Natural killer cell (primary cell): ENCODE measurements at regions not wholly inside any gene's neighbourhood (a gene's known extent, or its start where the extent isn't known, plus 50 kb on each side); places are given as distances from the start of the nearest gene placed in this dataset.

Source experiments
- ATAC-seq, 3 donors: fragments of 150-1000 bp in 2 of 3; fragments of 200-7000 bp in 1 of 3; cut with Tn5 transposase; 1 replicate in 1 of 3; 2 replicates in 2 of 3; pipeline ENCODE4 v1.10.0; 2021; ENCODE audit warnings: mild to moderate bottlenecking in 2 of 3, moderate library complexity in 2 of 3
- DNase-seq, 2 donors: peaks; one replicate each; pipeline versions ENCODE4 v3.0.0 to v3.0.0-alpha.2; 2013 to 2021; ENCODE audit warnings: mixed read lengths in 1 of 2
- H3K27ac ChIP-seq: one replicate; pipeline ENCODE4 v1.5.1; 2013; ENCODE audit warnings: mild to moderate bottlenecking, low read length
- H3K27me3 ChIP-seq: one replicate; pipeline ENCODE4 v1.6.1; 2013; ENCODE audit warnings: low read length; ENCODE audit not compliant: control insufficient read depth, insufficient read depth
- H3K36me3 ChIP-seq: one replicate; pipeline ENCODE4 v1.6.1; 2013; ENCODE audit warnings: low read length; ENCODE audit not compliant: control insufficient read depth, insufficient read depth
- H3K4me1 ChIP-seq: one replicate; pipeline ENCODE4 v1.6.1; 2013; ENCODE audit warnings: low read length; ENCODE audit not compliant: control insufficient read depth, insufficient read depth
- H3K4me3 ChIP-seq: one replicate; pipeline ENCODE4 v1.5.1; 2013; ENCODE audit warnings: low read length
- H3K9me3 ChIP-seq: one replicate; pipeline ENCODE4 v1.6.1; 2013; ENCODE audit warnings: low read length; ENCODE audit not compliant: control insufficient read depth, insufficient read depth
- H3K27ac Mint-ChIP-seq, 2 donors: one replicate each; pipeline ENCODE4 v1.8.0; 2022; ENCODE audit warnings: mild to moderate bottlenecking in 2 of 2, mixed read lengths in 2 of 2, moderate library complexity in 1 of 2
- H3K27me3 Mint-ChIP-seq, 2 donors: one replicate each; pipeline ENCODE4 v1.8.0; 2022; ENCODE audit warnings: low read depth in 2 of 2, mixed read lengths in 2 of 2
- H3K36me3 Mint-ChIP-seq: one replicate; pipeline ENCODE4 v1.8.0; 2022; ENCODE audit warnings: mixed read lengths
- H3K4me1 Mint-ChIP-seq, 2 donors: one replicate each; pipeline ENCODE4 v1.8.0; 2022; ENCODE audit warnings: mixed read lengths in 2 of 2
- H3K4me3 Mint-ChIP-seq: one replicate; pipeline ENCODE4 v1.8.0; 2022; ENCODE audit warnings: mild to moderate bottlenecking, moderate library complexity, mixed read lengths
- H3K9me3 Mint-ChIP-seq, 2 donors: one replicate each; pipeline ENCODE4 v1.8.0; 2022; ENCODE audit warnings: mixed read lengths in 2 of 2
- CTCF ChIP-seq: fragments of 200-600 bp; IDR thresholded peaks from one replicate; pipeline ENCODE4 v1.8.0; 2022; ENCODE audit warnings: antibody characterized with exemption
- WGBS: methylation state at CpG from one replicate; pipeline ENCODE4 v1.1.7; 2013; ENCODE audit warnings: missing lambda C conversion rate; ENCODE audit not compliant: insufficient coverage; 5-methylcytosine and 5-hydroxymethylcytosine counted together
- intact Hi-C: fragments of 100-400 bp; cut with micrococcal nuclease; formaldehyde crosslinking; loops from one replicate; pipeline ENCODE4 v1.14.2; 2022

GRCh38 chr18:70459251-70459650, 170.4 kb downstream of the SOCS6 start:
- no peak for TF ChIP-seq CTCF
- ATAC-seq = no peak
- Mint-ChIP-seq H3K4me3 (peak overlapping the region; percentile 60), H3K27ac (peak overlapping the region in 1 of 2 donors; percentile 68), H3K4me1 (peaks cover 2 to 8% of the 10 kb centered on the region in 2 donors), H3K9me3 (no peaks in the 10 kb centered on the region), H3K36me3 (no peaks in the 10 kb centered on the region), H3K27me3 (peaks cover 7 to 11% of the 10 kb centered on the region in 2 donors)
- Histone ChIP-seq H3K4me3 (no peak overlapping the region), H3K36me3 (no peaks in the 10 kb centered on the region), H3K27ac (no peak overlapping the region), H3K27me3 (peaks cover 2% of the 10 kb centered on the region), H3K9me3 (no peaks in the 10 kb centered on the region), H3K4me1 (no peaks in the 10 kb centered on the region)
- intact Hi-C loops = no loop called here
- 78% methylated on average over 2 of the region's 4 CpGs for WGBS
- DNase-seq = no peak

- Histone ChIP-seq H3K36me3 (no peaks in the 10 kb centered on the region), H3K4me3 (no peak overlapping the region), H3K9me3 (no peaks in the 10 kb centered on the region), H3K27ac (no peak overlapping the region), H3K4me1 (no peaks in the 10 kb centered on the region), H3K27me3 (no peaks in the 10 kb centered on the region)
- Mint-ChIP-seq H3K4me1 (peaks cover 0 to 6% of the 10 kb centered on the region in 2 donors), H3K27me3 (peaks cover 6 to 7% of the 10 kb centered on the region in 2 donors), H3K36me3 (no peaks in the 10 kb centered on the region), H3K4me3 (no peak overlapping the region), H3K9me3 (no peaks in the 10 kb centered on the region), H3K27ac (no peak overlapping the region)
- no peak for DNase-seq
- WGBS = 89% methylated on average over 3 of the region's 3 CpGs
- no peak for TF ChIP-seq CTCF
- no peak for ATAC-seq
- intact Hi-C loops = no loop called here
Measured at GRCh38 chr18:70457788-70458187, 168.9 kb downstream of the SOCS6 start.

- Histone ChIP-seq H3K36me3 (no peaks in the 10 kb centered on the region), H3K27ac (no peak overlapping the region), H3K4me1 (no peaks in the 10 kb centered on the region), H3K9me3 (no peaks in the 10 kb centered on the region), H3K27me3 (no peaks in the 10 kb centered on the region), H3K4me3 (no peak overlapping the region)
- Mint-ChIP-seq H3K27me3 (peaks cover 6 to 7% of the 10 kb centered on the region in 2 donors), H3K36me3 (no peaks in the 10 kb centered on the region), H3K4me3 (no peak overlapping the region), H3K4me1 (peaks cover 0 to 6% of the 10 kb centered on the region in 2 donors), H3K27ac (no peak overlapping the region), H3K9me3 (no peaks in the 10 kb centered on the region)
- DNase-seq (no peak), ATAC-seq (no peak)
- TF ChIP-seq CTCF = no peak
- WGBS = 89% methylated on average over 1 of the region's 3 CpGs
- intact Hi-C loops = no loop called here
Measured at GRCh38 chr18:70457223-70457622, 168.4 kb downstream of the SOCS6 start.

GRCh38 chr18:70456376-70456775, 167.5 kb downstream of the SOCS6 start:
- WGBS = 91% methylated on average over 5 of the region's 6 CpGs
- DNase-seq = no peak

More at GRCh38 chr18:70456376-70456775, 167.5 kb downstream of the SOCS6 start:
- peaks cover 0 to 3% of the 10 kb centered on the region in 2 donors for H3K27me3 Mint-ChIP-seq
- H3K36me3 Mint-ChIP-seq = no peaks in the 10 kb centered on the region
- Histone ChIP-seq H3K27ac (no peak overlapping the region), H3K36me3 (no peaks in the 10 kb centered on the region), H3K9me3 (no peaks in the 10 kb centered on the region), H3K4me3 (no peak overlapping the region), H3K27me3 (no peaks in the 10 kb centered on the region), H3K4me1 (no peaks in the 10 kb centered on the region)
- TF ChIP-seq CTCF = no peak
- ATAC-seq = no peak
- no peaks in the 10 kb centered on the region for H3K9me3 Mint-ChIP-seq
- no peak overlapping the region for H3K27ac Mint-ChIP-seq
- H3K4me3 Mint-ChIP-seq = no peak overlapping the region
- intact Hi-C loops = no loop called here
- no peaks in the 10 kb centered on the region for H3K4me1 Mint-ChIP-seq
